GM10266 (cell line): ENCODE measurements at regions not wholly inside any gene's neighbourhood (a gene's known extent, or its start where the extent isn't known, plus 50 kb on each side); places are given as distances from the start of the nearest gene placed in this dataset.
"Not testable (repeated sequence)": the region's sequence is repeated elsewhere in the genome, so short reads cannot be mapped to it uniquely, and the experiment has no call there.

Source experiments
- DNase-seq: peaks from one replicate; pipeline ENCODE4 v3.0.0; 2012; ENCODE audit errors: extremely low spot score
- CTCF ChIP-seq: IDR thresholded peaks from 2 replicates; pipeline ENCODE4 v1.5.1; 2012; ENCODE audit warnings: mild to moderate bottlenecking, low read depth; ENCODE audit not compliant: control insufficient read depth, insufficient read depth; ENCODE audit errors: missing control alignments

GRCh38 chr1:194028002-194028401, 841.6 kb upstream of the B3GALT2 start:
- TF ChIP-seq CTCF = no peak
- no peak for DNase-seq

- DNase-seq = no peak
- TF ChIP-seq CTCF = no peak
These were observed 840.0 kb upstream of the B3GALT2 start for GRCh38 chr1:194026422-194026821.

- no peak for TF ChIP-seq CTCF
- no peak for DNase-seq
These were observed 838.2 kb upstream of the B3GALT2 start for GRCh38 chr1:194024659-194025058.

GRCh38 chr1:194014014-194014413, 827.6 kb upstream of the B3GALT2 start:
- no peak for TF ChIP-seq CTCF
- no peak for DNase-seq

- DNase-seq = no peak
- no peak for TF ChIP-seq CTCF
These were observed 827.1 kb upstream of the B3GALT2 start for GRCh38 chr1:194013561-194013960.

GRCh38 chr1:194004146-194004545, 817.7 kb upstream of the B3GALT2 start:
- no peak for DNase-seq
- no peak for TF ChIP-seq CTCF

GRCh38 chr1:194001726-194002350, 815.4 kb upstream of the B3GALT2 start:
- not testable (repeated sequence) for DNase-seq

GRCh38 chr1:193988885-193989284, 802.5 kb upstream of the B3GALT2 start:
- DNase-seq = no peak
- TF ChIP-seq CTCF = no peak
